Trophoblast cell (in vitro differentiated cells and primary cell): ENCODE measurements at regions not wholly inside any gene's neighbourhood (a gene's known extent, or its start where the extent isn't known, plus 50 kb on each side); places are given as distances from the start of the nearest gene placed in this dataset.
"Not testable (repeated sequence)": the region's sequence is repeated elsewhere in the genome, so short reads cannot be mapped to it uniquely, and the experiment has no call there.

Experiments used
- DNase-seq, 2 donors: peaks; one replicate each; pipeline ENCODE4 v3.0.0-alpha.2; 2016
- H2AFZ ChIP-seq: 2 replicates; pipeline ENCODE4 v1.6.1; 2013; ENCODE audit warnings: low read length, moderate library complexity, mild to moderate bottlenecking; ENCODE audit not compliant: insufficient read depth, poor library complexity
- H2AK5ac ChIP-seq: 2 replicates; pipeline ENCODE4 v1.6.1; 2013; ENCODE audit warnings: mild to moderate bottlenecking, low read length
- H2BK120ac ChIP-seq: 2 replicates; pipeline ENCODE4 v1.6.1; 2013; ENCODE audit warnings: low read length, mild to moderate bottlenecking, moderate library complexity; ENCODE audit not compliant: insufficient read depth, poor library complexity
- H2BK12ac ChIP-seq: 2 replicates; pipeline ENCODE4 v1.6.1; 2013; ENCODE audit warnings: mild to moderate bottlenecking, low read length, moderate library complexity
- H2BK5ac ChIP-seq: 2 replicates; pipeline ENCODE4 v1.6.1; 2013; ENCODE audit warnings: low read length, low read depth, moderate library complexity, mild to moderate bottlenecking; ENCODE audit not compliant: poor library complexity
- H3K14ac ChIP-seq: 2 replicates; pipeline ENCODE4 v1.6.1; 2013; ENCODE audit warnings: mild to moderate bottlenecking, low read length
- H3K18ac ChIP-seq: 2 replicates; pipeline ENCODE4 v1.6.1; 2013; ENCODE audit warnings: mild to moderate bottlenecking, low read length
- H3K23ac ChIP-seq: 2 replicates; pipeline ENCODE4 v1.6.1; 2013; ENCODE audit warnings: low read length
- H3K27ac ChIP-seq: 2 replicates; pipeline ENCODE4 v1.5.1; 2013; ENCODE audit warnings: low read depth, mild to moderate bottlenecking, inconsistent platforms, low read length, moderate library complexity
- H3K27me3 ChIP-seq: 2 replicates; pipeline ENCODE4 v1.6.1; 2013; ENCODE audit warnings: inconsistent platforms, mild to moderate bottlenecking, low read length, moderate library complexity; ENCODE audit not compliant: insufficient read depth
- H3K36me3 ChIP-seq, 2 experiments: 1 replicate in 1 of 2; 2 replicates in 1 of 2; pipeline ENCODE4 v1.6.1; 2013; ENCODE audit warnings: low read length in 2 of 2, mild to moderate bottlenecking in 2 of 2, moderate library complexity in 1 of 2; ENCODE audit not compliant: insufficient read depth in 2 of 2, control insufficient read depth in 1 of 2
- H3K4ac ChIP-seq: 2 replicates; pipeline ENCODE4 v1.6.1; 2013; ENCODE audit warnings: low read depth, mild to moderate bottlenecking, low read length, moderate library complexity
- H3K4me1 ChIP-seq, 2 experiments: 1 replicate in 1 of 2; 2 replicates in 1 of 2; pipeline ENCODE4 v1.6.1; 2013; ENCODE audit warnings: low read length in 2 of 2, mild to moderate bottlenecking in 2 of 2, moderate library complexity in 1 of 2; ENCODE audit not compliant: insufficient read depth in 2 of 2, control insufficient read depth in 1 of 2
- H3K4me2 ChIP-seq: 2 replicates; pipeline ENCODE4 v1.6.1; 2013; ENCODE audit warnings: inconsistent platforms, mild to moderate bottlenecking, low read length, moderate library complexity
- H3K4me3 ChIP-seq: 2 replicates; pipeline ENCODE4 v1.5.1; 2013; ENCODE audit warnings: mild to moderate bottlenecking, low read depth, low read length, inconsistent platforms
- H3K79me1 ChIP-seq: one replicate; pipeline ENCODE4 v1.6.1; 2013; ENCODE audit warnings: low read length
- H3K79me2 ChIP-seq: 2 replicates; pipeline ENCODE4 v1.6.1; 2013; ENCODE audit warnings: low read length, mild to moderate bottlenecking; ENCODE audit not compliant: control insufficient read depth, insufficient read depth, poor library complexity
- H3K9ac ChIP-seq: 2 replicates; pipeline ENCODE4 v1.6.1; 2013; ENCODE audit warnings: mild to moderate bottlenecking, low read length
- H3K9me3 ChIP-seq: 2 replicates; pipeline ENCODE4 v1.6.1; 2013; ENCODE audit warnings: low read depth, mild to moderate bottlenecking, control low read depth, inconsistent platforms, low read length; ENCODE audit not compliant: insufficient read depth
- H4K12ac ChIP-seq: 2 replicates; pipeline ENCODE4 v1.6.1; 2013; ENCODE audit warnings: low read depth, mild to moderate bottlenecking, low read length, moderate library complexity
- H4K8ac ChIP-seq: 2 replicates; pipeline ENCODE4 v1.6.1; 2013; ENCODE audit warnings: low read depth, mild to moderate bottlenecking, low read length, moderate library complexity
- H4K91ac ChIP-seq: one replicate; pipeline ENCODE4 v1.6.1; 2013; ENCODE audit warnings: low read depth, mild to moderate bottlenecking, low read length, moderate library complexity
- WGBS: extraction: QIAGEN DNeasy Blood & Tissue Kit; methylation state at CpG from one replicate; pipeline ENCODE4 v1.1.7; 2013; ENCODE audit warnings: missing lambda C conversion rate; ENCODE audit not compliant: insufficient read length, insufficient coverage; ENCODE audit errors: extremely low coverage; 5-methylcytosine and 5-hydroxymethylcytosine counted together

DNA sequence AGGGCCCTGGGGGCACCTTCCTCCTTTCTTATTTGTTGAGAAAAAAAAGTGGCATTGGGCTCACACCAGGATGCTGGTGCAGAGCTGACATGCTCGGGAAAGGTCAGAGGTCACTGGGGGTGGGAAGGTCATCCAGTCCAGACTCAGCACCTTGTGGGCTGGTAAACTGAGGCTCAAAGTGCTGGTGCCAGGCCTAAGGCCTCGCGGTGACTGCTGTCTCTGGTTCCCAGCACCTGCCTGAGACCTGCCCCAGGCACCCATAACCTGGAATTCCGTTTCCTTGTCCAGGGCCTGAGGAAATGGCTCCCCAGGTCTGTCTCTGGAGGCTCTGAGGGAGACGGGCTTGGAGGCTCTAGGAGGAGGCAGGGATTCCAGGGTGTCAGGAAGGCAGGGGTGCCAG lies 521.0 kb downstream of the GOLGA6L6 start:
- DNase-seq, H3K4ac ChIP-seq, H4K12ac ChIP-seq, H2AK5ac ChIP-seq, H4K8ac ChIP-seq, H3K4me3 ChIP-seq, H3K27ac ChIP-seq, H3K4me2 ChIP-seq, H3K14ac ChIP-seq, H3K9me3 ChIP-seq, H2BK120ac ChIP-seq, H3K36me3 ChIP-seq, H2BK5ac ChIP-seq, H3K79me1 ChIP-seq, H3K79me2 ChIP-seq, H4K91ac ChIP-seq, H3K18ac ChIP-seq, H3K9ac ChIP-seq, H3K27me3 ChIP-seq, H2BK12ac ChIP-seq, H3K23ac ChIP-seq, H2AFZ ChIP-seq, H3K4me1 ChIP-seq: not testable (repeated sequence)
- WGBS: no CpG with 5 or more reads among the region's 5 CpGs

DNA sequence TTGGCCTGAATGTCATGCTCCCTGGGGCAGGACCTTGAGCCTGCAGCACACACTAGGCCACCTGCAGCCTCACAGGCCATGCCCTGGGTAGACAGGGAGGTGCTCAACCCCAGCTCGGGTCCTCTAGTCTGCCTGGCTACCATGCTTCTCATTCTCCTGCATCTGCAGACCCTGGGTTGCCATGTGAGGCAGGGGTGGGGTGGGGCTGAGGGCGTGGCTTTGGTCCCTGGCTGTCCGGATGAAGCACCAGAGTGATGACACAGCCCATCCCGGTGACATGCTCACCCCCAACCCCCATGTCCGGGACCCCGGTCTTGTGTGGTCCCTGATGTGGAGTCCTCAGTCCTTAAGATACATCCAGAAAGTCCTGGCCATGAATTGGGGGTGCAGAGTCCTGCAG lies 521.8 kb downstream of the GOLGA6L6 start:
- WGBS: no CpG with 5 or more reads among the region's 6 CpGs
- DNase-seq, H3K14ac ChIP-seq, H3K9me3 ChIP-seq, H3K27ac ChIP-seq, H3K23ac ChIP-seq, H3K4me2 ChIP-seq, H4K91ac ChIP-seq, H2BK12ac ChIP-seq, H3K27me3 ChIP-seq, H3K18ac ChIP-seq, H4K12ac ChIP-seq, H3K9ac ChIP-seq, H3K79me1 ChIP-seq, H3K4me3 ChIP-seq, H3K4me1 ChIP-seq, H2BK120ac ChIP-seq, H3K36me3 ChIP-seq, H2BK5ac ChIP-seq, H3K4ac ChIP-seq, H4K8ac ChIP-seq, H2AK5ac ChIP-seq, H3K79me2 ChIP-seq, H2AFZ ChIP-seq: not testable (repeated sequence)

DNA sequence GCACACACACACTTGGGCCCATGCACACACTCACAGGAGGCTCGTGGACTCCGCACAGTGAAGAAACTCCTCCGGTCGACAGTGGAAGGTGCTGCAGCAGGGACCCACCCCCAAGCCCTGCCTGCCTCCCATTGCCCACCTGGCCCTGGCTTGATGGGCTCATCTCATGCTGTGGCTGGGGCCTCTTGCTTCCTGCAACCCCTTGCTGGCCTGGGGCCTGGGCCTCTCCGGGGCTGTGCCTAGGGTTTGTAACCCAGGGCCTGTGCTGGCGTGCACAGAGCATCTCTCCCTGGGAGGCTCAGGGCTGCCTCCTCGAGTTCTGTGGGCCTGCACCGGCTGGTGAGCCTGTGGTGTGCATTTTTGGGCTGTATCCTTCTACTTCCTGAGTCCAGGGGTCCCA lies 524.0 kb downstream of the GOLGA6L6 start:
- not testable (repeated sequence) for DNase-seq, H3K4me2 ChIP-seq, H2AFZ ChIP-seq, H3K18ac ChIP-seq, H3K4me3 ChIP-seq, H3K4me1 ChIP-seq, H2BK5ac ChIP-seq, H3K79me2 ChIP-seq, H2BK12ac ChIP-seq, H3K9ac ChIP-seq, H3K9me3 ChIP-seq, H3K4ac ChIP-seq, H4K8ac ChIP-seq, H3K79me1 ChIP-seq, H2BK120ac ChIP-seq, H3K36me3 ChIP-seq, H4K91ac ChIP-seq, H3K14ac ChIP-seq, H3K27ac ChIP-seq, H3K27me3 ChIP-seq, H2AK5ac ChIP-seq, H4K12ac ChIP-seq, H3K23ac ChIP-seq
- no CpG with 5 or more reads among the region's 8 CpGs for WGBS

DNA sequence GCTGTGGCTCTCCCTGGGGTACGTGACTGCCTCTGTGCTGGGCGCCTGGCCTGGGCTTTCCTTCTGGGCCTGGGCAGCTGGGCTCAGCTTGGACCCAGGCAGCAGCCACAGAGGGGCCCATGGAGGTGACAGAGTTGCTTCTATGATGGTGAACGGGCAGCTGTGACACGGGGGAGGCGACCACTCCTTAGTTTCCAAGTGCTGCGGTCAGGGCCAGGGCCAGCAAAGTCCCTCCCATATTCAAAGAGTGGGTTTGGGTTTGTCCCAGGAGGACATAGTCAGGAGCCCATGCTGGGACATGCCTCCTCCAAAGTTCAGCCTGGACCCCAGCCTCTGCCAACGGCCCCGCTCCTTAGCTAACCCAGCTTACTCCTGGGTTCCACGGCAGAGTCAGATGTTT lies 524.7 kb downstream of the GOLGA6L6 start:
- not testable (repeated sequence) for H3K27ac ChIP-seq, H2AFZ ChIP-seq, H2AK5ac ChIP-seq, H3K14ac ChIP-seq, H3K36me3 ChIP-seq, DNase-seq, H2BK5ac ChIP-seq, H4K12ac ChIP-seq, H3K4me3 ChIP-seq, H3K4me1 ChIP-seq, H3K4me2 ChIP-seq, H3K79me2 ChIP-seq, H3K23ac ChIP-seq, H3K18ac ChIP-seq, H3K79me1 ChIP-seq, H2BK12ac ChIP-seq, H4K8ac ChIP-seq, H3K27me3 ChIP-seq, H3K9me3 ChIP-seq, H3K4ac ChIP-seq, H3K9ac ChIP-seq, H4K91ac ChIP-seq, H2BK120ac ChIP-seq
- WGBS: no CpG with 5 or more reads among the region's 9 CpGs
